ENCODE measurements at regions not wholly inside any gene's neighbourhood (a gene's known extent, or its start where the extent isn't known, plus 50 kb on each side); places are given as distances from the start of the nearest gene placed in this dataset.

- WGBS (ENCODE audit: insufficient coverage, insufficient replicate concordance, low lambda C conversion rate, missing lambda C conversion rate): 0% methylated on average over 5 of the region's 5 CpGs
- ChIA-PET CTCF (no interaction called here), SMC1A (ENCODE audit: uncharacterized antibody, unreplicated experiment) (no interaction called here), RAD21 (ENCODE audit: unreplicated experiment) (no interaction called here), POLR2A (no interaction called here)
- Histone ChIP-seq H2AFZ (ENCODE audit: control insufficient read depth, low read depth, low read length) (no peak overlapping the region), H3K4me1 (ENCODE audit: control insufficient read depth, insufficient read depth, low read length) (no peaks in the 10 kb centered on the region; the same call in 1 of the 2 replicates), H3K27me3 (replicated peaks in 1 of 2; ENCODE audit: control insufficient read depth in 2 of 2, insufficient read depth in 2 of 2, low read length in 1 of 2) (no peaks in the 10 kb centered on the region; a peak in 1 of 4 replicates), H3K9me3 (replicated peaks; ENCODE audit: control insufficient read depth, insufficient read depth, low read length) (no peaks in the 10 kb centered on the region), H4K20me1 (ENCODE audit: control insufficient read depth, insufficient read depth) (no peaks in the 10 kb centered on the region), H3K4me2 (ENCODE audit: control insufficient read depth, insufficient read depth) (no peak overlapping the region), H3K4me3 (no peak overlapping the region), H3K79me2 (ENCODE audit: control insufficient read depth, insufficient read depth, low read length) (no peaks in the 10 kb centered on the region), H3K27ac (ENCODE audit: control insufficient read depth, insufficient read depth) (no peak overlapping the region), H3K36me3 (ENCODE audit: control insufficient read depth in 2 of 2, insufficient read depth in 2 of 2, low read length in 1 of 2) (no peaks in the 10 kb centered on the region), H3K9ac (ENCODE audit: control insufficient read depth, insufficient read depth, low read length) (no peak overlapping the region)
- FAIRE-seq (no peak), DNase-seq (ENCODE audit: low read depth, low spot score) (no peak), ATAC-seq (peak; percentile 40; the same call in 2 of the 3 replicates)
- TF ChIP-seq MEF2B (IDR thresholded peaks at IDR 0.05; ENCODE audit: partially characterized antibody, poor library complexity, severe bottlenecking) (peak; percentile 61), EP300 (IDR thresholded peaks at IDR 0.05; ENCODE audit: borderline replicate concordance in 1 of 2, control insufficient read depth in 1 of 2, low read depth in 2 of 2, low read length in 2 of 2) (no peak), TAF1 (IDR thresholded peaks at IDR 0.05; ENCODE audit: borderline replicate concordance, low read depth, low read length) (no peak), MTA2 (IDR thresholded peaks at IDR 0.05; ENCODE audit: low read depth) (0 out of 2 replicates have a peak, but pooled peaks have one; percentile 18), ZNF384 (IDR thresholded peaks at IDR 0.05; ENCODE audit: borderline replicate concordance, low read depth, low read length) (no peak), RCOR1 (conservative IDR thresholded peaks at IDR 0.05; ENCODE audit: low read depth, low read length) (no peak), ZSCAN29 (IDR thresholded peaks at IDR 0.05) (no peak), HDGF (IDR thresholded peaks at IDR 0.05) (no peak), RELA (IDR thresholded peaks at IDR 0.05; ENCODE audit: borderline replicate concordance, partially characterized antibody) (no peak), RUNX3 (IDR thresholded peaks at IDR 0.05; ENCODE audit: low read length) (0 out of 2 replicates have a peak, but pooled peaks have one; percentile 21), POLR2AphosphoS2 (IDR thresholded peaks at IDR 0.05; ENCODE audit: low read depth, low read length) (no peak)
- TF ChIP-seq, protein P1, sequence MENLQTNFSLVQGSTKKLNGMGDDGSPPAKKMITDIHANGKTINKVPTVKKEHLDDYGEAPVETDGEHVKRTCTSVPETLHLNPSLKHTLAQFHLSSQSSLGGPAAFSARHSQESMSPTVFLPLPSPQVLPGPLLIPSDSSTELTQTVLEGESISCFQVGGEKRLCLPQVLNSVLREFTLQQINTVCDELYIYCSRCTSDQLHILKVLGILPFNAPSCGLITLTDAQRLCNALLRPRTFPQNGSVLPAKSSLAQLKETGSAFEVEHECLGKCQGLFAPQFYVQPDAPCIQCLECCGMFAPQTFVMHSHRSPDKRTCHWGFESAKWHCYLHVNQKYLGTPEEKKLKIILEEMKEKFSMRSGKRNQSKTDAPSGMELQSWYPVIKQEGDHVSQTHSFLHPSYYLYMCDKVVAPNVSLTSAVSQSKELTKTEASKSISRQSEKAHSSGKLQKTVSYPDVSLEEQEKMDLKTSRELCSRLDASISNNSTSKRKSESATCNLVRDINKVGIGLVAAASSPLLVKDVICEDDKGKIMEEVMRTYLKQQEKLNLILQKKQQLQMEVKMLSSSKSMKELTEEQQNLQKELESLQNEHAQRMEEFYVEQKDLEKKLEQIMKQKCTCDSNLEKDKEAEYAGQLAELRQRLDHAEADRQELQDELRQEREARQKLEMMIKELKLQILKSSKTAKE (IDR thresholded peaks at IDR 0.05; ENCODE audit: low read depth, poor library complexity, severe bottlenecking): no peak
- TF ChIP-seq, protein P2, sequence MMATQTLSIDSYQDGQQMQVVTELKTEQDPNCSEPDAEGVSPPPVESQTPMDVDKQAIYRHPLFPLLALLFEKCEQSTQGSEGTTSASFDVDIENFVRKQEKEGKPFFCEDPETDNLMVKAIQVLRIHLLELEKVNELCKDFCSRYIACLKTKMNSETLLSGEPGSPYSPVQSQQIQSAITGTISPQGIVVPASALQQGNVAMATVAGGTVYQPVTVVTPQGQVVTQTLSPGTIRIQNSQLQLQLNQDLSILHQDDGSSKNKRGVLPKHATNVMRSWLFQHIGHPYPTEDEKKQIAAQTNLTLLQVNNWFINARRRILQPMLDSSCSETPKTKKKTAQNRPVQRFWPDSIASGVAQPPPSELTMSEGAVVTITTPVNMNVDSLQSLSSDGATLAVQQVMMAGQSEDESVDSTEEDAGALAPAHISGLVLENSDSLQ (IDR thresholded peaks at IDR 0.05): no peak
- TF ChIP-seq, protein P3, sequence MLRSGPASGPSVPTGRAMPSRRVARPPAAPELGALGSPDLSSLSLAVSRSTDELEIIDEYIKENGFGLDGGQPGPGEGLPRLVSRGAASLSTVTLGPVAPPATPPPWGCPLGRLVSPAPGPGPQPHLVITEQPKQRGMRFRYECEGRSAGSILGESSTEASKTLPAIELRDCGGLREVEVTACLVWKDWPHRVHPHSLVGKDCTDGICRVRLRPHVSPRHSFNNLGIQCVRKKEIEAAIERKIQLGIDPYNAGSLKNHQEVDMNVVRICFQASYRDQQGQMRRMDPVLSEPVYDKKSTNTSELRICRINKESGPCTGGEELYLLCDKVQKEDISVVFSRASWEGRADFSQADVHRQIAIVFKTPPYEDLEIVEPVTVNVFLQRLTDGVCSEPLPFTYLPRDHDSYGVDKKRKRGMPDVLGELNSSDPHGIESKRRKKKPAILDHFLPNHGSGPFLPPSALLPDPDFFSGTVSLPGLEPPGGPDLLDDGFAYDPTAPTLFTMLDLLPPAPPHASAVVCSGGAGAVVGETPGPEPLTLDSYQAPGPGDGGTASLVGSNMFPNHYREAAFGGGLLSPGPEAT (IDR thresholded peaks at IDR 0.05; ENCODE audit: low read depth): no peak
- no TSS peak for BruUV-seq (replicated peaks)
- in situ Hi-C loops (cut with MboI): no loop called here
- intact Hi-C loops (cut with micrococcal nuclease; ENCODE audit: unreplicated experiment): no loop called here
Observed at GRCh38 chr2:19810148-19810547, 91.6 kb downstream of the TTC32 start.

Measured in GM12878 (cell line).